ENCODE measurements at regions not wholly inside any gene's neighbourhood (a gene's known extent, or its start where the extent isn't known, plus 50 kb on each side); places are given as distances from the start of the nearest gene placed in this dataset.
"Not testable (repeated sequence)": the region's sequence is repeated elsewhere in the genome, so short reads cannot be mapped to it uniquely, and the experiment has no call there.

GRCh38 chr2:87640961-87641563, 106.8 kb upstream of the PLGLB2 start:
- DNase-seq; H3K9me3 ChIP-seq (ENCODE audit: low read depth); H3K79me2 ChIP-seq (ENCODE audit: insufficient read depth); H3K36me3 ChIP-seq (ENCODE audit: low read depth); H4K20me1 ChIP-seq (ENCODE audit: insufficient read depth); H3F3A ChIP-seq (ENCODE audit: insufficient read depth); H3K9ac ChIP-seq; H3K4me2 ChIP-seq (ENCODE audit: unreplicated experiment); H3K4me3 ChIP-seq; H3K4me1 ChIP-seq (ENCODE audit: insufficient read depth); in situ Hi-C loops (cut with MboI); H3K9me2 ChIP-seq (ENCODE audit: insufficient read depth); H3K27me3 ChIP-seq (replicated peaks; ENCODE audit: insufficient read depth); H2AFZ ChIP-seq; H3K27ac ChIP-seq: not testable (repeated sequence)
- 96 to 97% methylated on average over 4 of the region's 4 CpGs for WGBS, 2 experiments (ENCODE audit: low coverage in 1 of 2, low lambda C conversion rate in 2 of 2, missing lambda C conversion rate in 2 of 2)

GRCh38 chr2:87643165-87643564, 104.7 kb upstream of the PLGLB2 start:
- in situ Hi-C loops (cut with MboI), result not testable (repeated sequence)
- 95 to 100% methylated on average over 2 to 4 of the region's 4 CpGs for WGBS, 2 experiments (ENCODE audit: low coverage in 1 of 2, low lambda C conversion rate in 2 of 2, missing lambda C conversion rate in 2 of 2)

GRCh38 chr2:87647737-87648498, 100.0 kb upstream of the PLGLB2 start:
- 81 to 87% methylated on average over 3 of the region's 5 CpGs for WGBS, 2 experiments (ENCODE audit: low coverage in 1 of 2, low lambda C conversion rate in 2 of 2, missing lambda C conversion rate in 2 of 2)
- H3K9me2 ChIP-seq (ENCODE audit: insufficient read depth); H4K20me1 ChIP-seq (ENCODE audit: insufficient read depth); H3K79me2 ChIP-seq (ENCODE audit: insufficient read depth); H3K27me3 ChIP-seq (replicated peaks; ENCODE audit: insufficient read depth); H3K4me3 ChIP-seq; DNase-seq; H3F3A ChIP-seq (ENCODE audit: insufficient read depth); H3K4me1 ChIP-seq (ENCODE audit: insufficient read depth); H3K36me3 ChIP-seq (ENCODE audit: low read depth); H3K27ac ChIP-seq; H2AFZ ChIP-seq; H3K9ac ChIP-seq; H3K9me3 ChIP-seq (ENCODE audit: low read depth); in situ Hi-C loops (cut with MboI); H3K4me2 ChIP-seq (ENCODE audit: unreplicated experiment): not testable (repeated sequence)

More at GRCh38 chr2:87643165-87643564, 104.7 kb upstream of the PLGLB2 start:
- H3K27me3 ChIP-seq (replicated peaks; ENCODE audit: insufficient read depth); H3K79me2 ChIP-seq (ENCODE audit: insufficient read depth); H3K9me3 ChIP-seq (ENCODE audit: low read depth); H2AFZ ChIP-seq; DNase-seq; H3K27ac ChIP-seq; H3K36me3 ChIP-seq (ENCODE audit: low read depth); H3K4me1 ChIP-seq (ENCODE audit: insufficient read depth); H3K4me3 ChIP-seq; H3K9me2 ChIP-seq (ENCODE audit: insufficient read depth); H4K20me1 ChIP-seq (ENCODE audit: insufficient read depth); H3F3A ChIP-seq (ENCODE audit: insufficient read depth); H3K9ac ChIP-seq; H3K4me2 ChIP-seq (ENCODE audit: unreplicated experiment): not testable (repeated sequence)

GRCh38 chr2:87648815-87649214, 99.1 kb upstream of the PLGLB2 start:
- H3K4me2 ChIP-seq (ENCODE audit: unreplicated experiment); H3K9ac ChIP-seq; H3K27ac ChIP-seq; in situ Hi-C loops (cut with MboI); DNase-seq; H3K9me3 ChIP-seq (ENCODE audit: low read depth); H3K27me3 ChIP-seq (replicated peaks; ENCODE audit: insufficient read depth); H3K4me1 ChIP-seq (ENCODE audit: insufficient read depth); H3K79me2 ChIP-seq (ENCODE audit: insufficient read depth); H3K4me3 ChIP-seq; H4K20me1 ChIP-seq (ENCODE audit: insufficient read depth); H2AFZ ChIP-seq; H3K36me3 ChIP-seq (ENCODE audit: low read depth); H3K9me2 ChIP-seq (ENCODE audit: insufficient read depth); H3F3A ChIP-seq (ENCODE audit: insufficient read depth): not testable (repeated sequence)
- WGBS, 2 experiments (ENCODE audit: low coverage in 1 of 2, low lambda C conversion rate in 2 of 2, missing lambda C conversion rate in 2 of 2), result no CpG with 5 or more reads among the region's 3 CpGs

GRCh38 chr2:87649871-87650270, 98.0 kb upstream of the PLGLB2 start:
- H3K9ac ChIP-seq; H3K27me3 ChIP-seq (replicated peaks; ENCODE audit: insufficient read depth); H3K36me3 ChIP-seq (ENCODE audit: low read depth); H3K4me3 ChIP-seq; H4K20me1 ChIP-seq (ENCODE audit: insufficient read depth); H3K79me2 ChIP-seq (ENCODE audit: insufficient read depth); H3K4me2 ChIP-seq (ENCODE audit: unreplicated experiment); DNase-seq; H3K4me1 ChIP-seq (ENCODE audit: insufficient read depth); H3K9me3 ChIP-seq (ENCODE audit: low read depth); H3F3A ChIP-seq (ENCODE audit: insufficient read depth); H3K9me2 ChIP-seq (ENCODE audit: insufficient read depth); H2AFZ ChIP-seq; in situ Hi-C loops (cut with MboI); H3K27ac ChIP-seq: not testable (repeated sequence)
- 100% methylated on average over 3 of the region's 3 CpGs for WGBS, 2 experiments (ENCODE audit: low coverage in 1 of 2, low lambda C conversion rate in 2 of 2, missing lambda C conversion rate in 2 of 2)

- H3K4me2 ChIP-seq (ENCODE audit: unreplicated experiment); in situ Hi-C loops (cut with MboI); H3K9me2 ChIP-seq (ENCODE audit: insufficient read depth); H4K20me1 ChIP-seq (ENCODE audit: insufficient read depth); H3K4me3 ChIP-seq; H3K9ac ChIP-seq; H3K4me1 ChIP-seq (ENCODE audit: insufficient read depth); H3F3A ChIP-seq (ENCODE audit: insufficient read depth); DNase-seq; H3K27me3 ChIP-seq (replicated peaks; ENCODE audit: insufficient read depth); H3K79me2 ChIP-seq (ENCODE audit: insufficient read depth); H2AFZ ChIP-seq; H3K36me3 ChIP-seq (ENCODE audit: low read depth); H3K9me3 ChIP-seq (ENCODE audit: low read depth); H3K27ac ChIP-seq: not testable (repeated sequence)
- WGBS, 2 experiments (ENCODE audit: low coverage in 1 of 2, low lambda C conversion rate in 2 of 2, missing lambda C conversion rate in 2 of 2), result 100% methylated on average over 2 of the region's 2 CpGs
Measured at GRCh38 chr2:87650837-87651236, 97.0 kb upstream of the PLGLB2 start.

GRCh38 chr2:87651589-87651988, 96.3 kb upstream of the PLGLB2 start:
- H3K9ac ChIP-seq; H3K36me3 ChIP-seq (ENCODE audit: low read depth); H3K79me2 ChIP-seq (ENCODE audit: insufficient read depth); H3K4me2 ChIP-seq (ENCODE audit: unreplicated experiment); H3F3A ChIP-seq (ENCODE audit: insufficient read depth); H3K9me3 ChIP-seq (ENCODE audit: low read depth); H2AFZ ChIP-seq; in situ Hi-C loops (cut with MboI); H3K4me1 ChIP-seq (ENCODE audit: insufficient read depth); H3K9me2 ChIP-seq (ENCODE audit: insufficient read depth); DNase-seq; H3K27ac ChIP-seq; H4K20me1 ChIP-seq (ENCODE audit: insufficient read depth); H3K4me3 ChIP-seq; H3K27me3 ChIP-seq (replicated peaks; ENCODE audit: insufficient read depth): not testable (repeated sequence)
- 90 to 96% methylated on average over 2 of the region's 2 CpGs for WGBS, 2 experiments (ENCODE audit: low coverage in 1 of 2, low lambda C conversion rate in 2 of 2, missing lambda C conversion rate in 2 of 2)

GRCh38 chr2:87653373-87653772, 94.5 kb upstream of the PLGLB2 start:
- H3K4me3 ChIP-seq; H3K9ac ChIP-seq; H3K27me3 ChIP-seq (replicated peaks; ENCODE audit: insufficient read depth); H3K4me1 ChIP-seq (ENCODE audit: insufficient read depth); H3K36me3 ChIP-seq (ENCODE audit: low read depth); H3K79me2 ChIP-seq (ENCODE audit: insufficient read depth); H3K27ac ChIP-seq; in situ Hi-C loops (cut with MboI); H4K20me1 ChIP-seq (ENCODE audit: insufficient read depth); H3K9me2 ChIP-seq (ENCODE audit: insufficient read depth); DNase-seq; H3F3A ChIP-seq (ENCODE audit: insufficient read depth); H3K4me2 ChIP-seq (ENCODE audit: unreplicated experiment); H3K9me3 ChIP-seq (ENCODE audit: low read depth); H2AFZ ChIP-seq: not testable (repeated sequence)
